ENCODE measurements at regions not wholly inside any gene's neighbourhood (a gene's known extent, or its start where the extent isn't known, plus 50 kb on each side); places are given as distances from the start of the nearest gene placed in this dataset.
"Not testable (repeated sequence)": the region's sequence is repeated elsewhere in the genome, so short reads cannot be mapped to it uniquely, and the experiment has no call there.

DNA sequence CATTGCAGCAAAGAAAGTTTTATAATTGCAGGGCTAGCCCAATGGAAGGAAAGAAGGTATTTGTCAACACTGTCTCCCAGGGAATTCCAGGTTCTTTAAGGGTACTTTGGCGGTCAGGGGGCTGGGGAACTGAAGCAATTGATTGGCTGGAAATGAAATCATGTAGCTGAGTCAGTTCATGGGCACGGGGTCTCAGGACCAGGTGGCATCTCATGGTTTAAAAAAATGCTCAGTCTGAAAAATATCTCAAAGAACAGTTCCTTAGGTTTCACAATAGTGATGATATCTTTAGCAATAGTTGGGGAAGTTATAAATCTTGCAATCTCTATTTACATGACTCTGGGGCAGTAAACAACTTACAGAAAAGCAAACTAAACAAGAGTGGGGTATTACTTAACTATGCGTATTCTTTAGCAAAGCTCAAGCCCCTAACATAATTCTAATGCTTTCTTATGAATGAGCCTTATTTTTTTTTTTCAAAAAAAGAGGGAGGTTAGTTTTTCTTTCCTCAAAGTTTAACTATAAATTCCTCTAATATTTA lies 376.9 kb upstream of the NRG3 start:
- no peak for DNase-seq

DNA sequence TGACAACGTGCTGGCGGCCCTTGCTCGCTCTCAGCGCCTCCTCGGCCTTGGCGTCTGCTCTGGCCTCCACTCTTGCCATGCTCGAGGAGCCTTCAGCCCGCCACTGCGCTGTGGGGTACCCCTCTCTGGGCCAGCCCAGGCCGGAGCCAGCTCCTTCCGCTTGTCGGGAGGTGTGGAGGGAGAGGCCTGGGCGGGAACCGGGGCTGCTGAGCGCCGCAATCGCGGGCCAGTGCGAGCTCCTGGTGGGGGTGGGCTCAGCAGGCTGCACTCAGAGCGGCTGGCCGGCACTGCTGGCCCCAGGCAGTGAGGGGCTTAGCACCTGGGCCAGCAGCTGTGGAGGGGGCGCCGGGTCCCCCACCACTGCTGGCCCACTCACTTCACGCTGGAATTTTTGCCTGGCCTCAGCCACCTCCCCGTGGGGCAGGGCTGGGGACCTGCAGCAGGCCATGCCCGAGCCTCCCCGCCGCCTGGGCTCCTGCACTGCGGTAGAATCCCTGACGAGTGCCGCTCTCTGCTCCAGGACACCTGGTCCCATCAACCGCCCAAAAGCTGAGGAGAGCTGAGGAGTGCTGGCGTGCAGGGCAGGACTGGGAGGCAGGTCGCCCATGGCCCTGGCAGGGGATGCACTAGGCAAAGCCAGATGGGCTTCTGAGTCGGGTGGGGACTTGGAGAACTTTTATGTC lies 372.2 kb upstream of the NRG3 start:
- no peak for DNase-seq

GRCh38 chr10:81505777-81506176 lies 369.2 kb upstream of the NRG3 start:
- not testable (repeated sequence) for DNase-seq

DNA sequence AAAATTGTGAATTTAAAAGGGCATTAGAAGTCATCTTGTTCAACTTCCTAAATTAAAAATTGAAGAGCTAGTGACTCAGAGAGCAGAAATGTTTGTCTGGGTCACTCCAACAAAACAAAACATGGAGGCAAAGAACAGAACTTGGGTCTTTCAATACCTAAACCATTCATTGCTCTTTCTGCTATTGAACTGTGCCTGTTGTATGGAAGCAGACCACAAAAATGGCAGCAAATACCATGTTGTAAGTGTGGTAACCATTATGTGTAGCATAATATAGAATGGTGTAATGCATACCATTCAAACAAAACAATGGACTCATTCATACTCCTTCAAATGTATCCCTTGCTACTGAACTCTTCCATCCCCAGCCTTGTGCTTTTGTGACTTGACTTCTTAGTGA lies 360.2 kb upstream of the NRG3 start:
- DNase-seq: no peak

DNA sequence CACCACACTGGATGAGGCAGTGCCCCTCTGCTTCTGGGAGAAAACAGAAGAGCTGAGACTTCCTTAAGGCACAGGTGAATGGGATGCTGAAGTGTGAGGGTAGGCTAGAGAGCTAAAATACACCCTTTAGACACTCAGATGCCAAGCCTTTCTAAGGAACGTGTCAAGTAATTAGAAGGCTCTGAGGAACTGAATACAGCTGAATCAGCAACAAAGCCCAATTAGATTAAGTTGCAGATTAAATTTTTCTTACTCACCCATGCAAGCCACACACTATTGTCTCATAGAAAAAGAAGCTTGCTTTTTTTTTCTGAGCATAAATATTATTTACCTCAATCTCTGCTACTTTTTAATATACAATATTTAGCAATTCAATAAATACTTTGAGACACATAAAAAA lies 354.3 kb upstream of the NRG3 start:
- no peak for DNase-seq

DNA sequence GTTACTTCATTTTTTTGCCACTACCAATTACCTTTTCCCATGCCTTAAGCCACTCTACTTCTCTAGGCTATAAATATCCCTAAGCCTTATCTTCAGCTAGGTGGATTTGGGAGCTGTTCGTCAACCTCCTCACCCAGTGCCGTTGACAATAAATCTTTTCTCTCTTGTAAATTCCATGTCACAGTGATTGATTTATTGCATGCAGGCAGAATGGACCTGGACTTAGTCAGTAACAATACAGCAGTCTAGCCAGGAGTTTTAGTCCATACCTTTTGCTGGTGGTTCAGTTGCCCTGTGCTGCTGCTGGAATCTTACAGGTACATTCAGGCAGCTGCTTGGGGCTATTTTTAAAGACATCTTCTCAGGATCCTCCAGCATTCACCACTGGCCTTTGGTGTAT lies 350.5 kb upstream of the NRG3 start:
- no peak for DNase-seq

- no peak for DNase-seq
Measured at GRCh38 chr10:81532403-81532802, 342.6 kb upstream of the NRG3 start.

DNA sequence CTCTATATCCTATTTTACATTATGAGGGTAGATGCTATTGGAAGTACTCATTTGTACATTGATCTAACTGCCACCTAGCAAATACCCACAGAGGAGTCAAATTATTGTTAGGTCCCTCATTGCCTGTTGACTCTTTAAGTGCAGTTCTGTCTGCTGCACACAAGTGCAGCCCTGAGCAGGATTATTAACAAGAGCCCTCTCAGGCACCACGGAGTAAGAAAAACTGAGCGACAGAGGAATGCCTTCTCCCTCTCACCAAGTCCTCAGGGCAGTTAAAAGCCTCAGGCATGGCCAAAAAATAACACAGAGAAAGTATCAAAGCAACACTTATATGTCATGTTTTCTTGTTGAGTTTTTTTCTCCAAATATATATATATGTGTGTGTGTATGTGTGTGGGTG lies 340.0 kb upstream of the NRG3 start:
- DNase-seq: no peak

DNA sequence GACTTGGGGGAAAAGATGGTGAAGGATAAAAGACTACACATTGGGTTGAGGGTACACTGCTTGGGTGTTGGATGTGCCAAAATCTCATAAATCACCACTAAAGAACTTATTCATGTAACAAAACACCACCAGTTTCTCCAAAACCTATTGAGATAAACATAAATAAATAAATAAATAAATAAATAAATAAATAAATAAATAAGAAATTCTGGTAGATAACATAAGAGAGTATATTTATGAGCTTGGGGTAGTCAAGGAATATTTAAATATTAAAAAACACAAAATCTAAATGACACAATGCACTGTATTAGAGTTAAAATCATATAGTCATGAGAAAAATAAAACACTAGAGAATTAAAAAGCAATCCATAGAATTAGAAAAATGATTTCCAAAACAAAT lies 333.5 kb upstream of the NRG3 start:
- DNase-seq: no peak

- DNase-seq: no peak
Measured at GRCh38 chr10:81546243-81546642, 328.8 kb upstream of the NRG3 start.

- DNase-seq: no peak
Measured at GRCh38 chr10:81548160-81548559, 326.8 kb upstream of the NRG3 start.

DNA sequence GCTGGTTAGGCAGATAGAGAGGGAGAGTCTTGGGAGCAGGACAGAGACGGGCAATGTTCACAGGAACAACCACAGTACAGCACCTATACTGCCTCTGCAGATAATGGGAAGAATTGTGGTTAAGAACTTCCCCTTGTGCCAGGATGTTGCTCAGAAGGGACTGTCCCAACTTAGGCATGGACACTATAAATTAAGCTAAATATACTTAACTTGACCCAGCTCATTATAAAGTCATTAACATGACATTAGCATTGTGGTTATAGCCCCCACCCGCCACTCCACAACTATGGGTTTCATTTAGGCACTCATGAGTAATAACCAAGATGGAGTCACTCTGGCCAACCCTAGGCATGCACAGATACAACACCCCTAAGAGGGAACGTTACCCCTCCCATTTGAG lies 310.9 kb upstream of the NRG3 start:
- DNase-seq: no peak

DNA sequence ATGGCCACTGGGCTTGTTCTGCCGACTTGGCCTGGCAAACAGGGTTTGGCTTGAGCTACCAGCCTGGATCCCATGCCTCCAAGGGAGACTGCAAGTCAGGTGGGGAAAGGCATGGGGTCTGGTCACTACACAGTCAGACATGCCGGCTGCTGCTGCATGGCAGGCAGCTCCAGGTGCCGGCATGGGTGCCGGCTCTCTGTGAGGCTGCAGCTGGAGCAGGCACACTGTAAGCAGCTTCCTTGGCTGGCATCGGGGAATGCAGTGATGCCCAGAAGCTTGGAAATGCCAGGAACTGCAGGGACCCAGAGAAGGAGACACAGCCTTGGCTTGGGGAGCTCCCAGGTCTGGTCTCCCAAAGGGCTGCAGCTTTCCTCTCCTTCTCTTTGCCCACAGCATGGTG lies 305.5 kb upstream of the NRG3 start:
- DNase-seq: no peak

GRCh38 chr10:81570349-81570748 lies 304.6 kb upstream of the NRG3 start:
- DNase-seq: no peak

DNA sequence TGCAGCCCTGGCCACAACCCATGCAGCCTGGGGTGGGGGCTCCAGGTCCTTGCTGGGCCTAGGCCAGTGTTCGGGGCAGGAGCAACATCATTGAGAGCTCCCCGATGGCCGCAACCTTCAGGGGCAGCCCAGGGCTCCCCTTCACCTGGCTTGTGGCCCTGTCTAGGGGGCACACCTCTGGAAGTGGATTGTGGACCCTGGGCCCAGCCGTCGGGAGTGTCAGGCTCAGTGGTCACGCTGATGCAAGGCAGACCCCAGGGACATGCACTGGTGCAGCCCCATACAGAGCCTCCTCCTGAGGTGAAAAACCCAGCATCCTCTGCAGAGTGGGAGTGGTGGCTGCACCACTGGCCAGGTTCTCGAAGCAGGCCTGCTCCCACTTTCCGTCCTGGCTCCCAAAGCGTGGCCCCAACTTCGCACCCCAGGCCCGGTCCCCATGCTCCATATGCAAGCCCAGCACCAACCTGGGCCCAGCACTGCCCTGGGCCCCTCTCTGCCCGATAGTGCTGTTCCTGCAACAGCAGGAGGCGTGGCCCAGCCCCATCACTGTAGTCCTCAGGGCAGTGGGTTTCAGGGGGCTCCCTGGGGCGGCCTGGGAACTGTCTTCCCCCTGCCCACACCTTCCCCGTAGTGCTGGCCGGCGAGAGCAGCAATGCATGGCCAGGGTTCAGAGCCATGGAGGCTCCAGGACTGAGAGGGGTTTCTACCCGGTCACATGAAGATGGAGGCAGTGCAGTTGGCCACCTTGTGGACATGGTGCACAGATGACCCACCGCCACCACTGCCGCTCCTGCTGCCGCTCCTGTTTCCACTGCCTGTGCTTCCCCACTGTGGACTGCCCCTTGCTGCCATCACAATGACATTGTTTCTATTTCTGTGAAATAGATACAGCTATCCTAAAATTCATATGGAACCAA lies 303.9 kb upstream of the NRG3 start:
- DNase-seq: no peak

- DNase-seq: no peak
Measured at GRCh38 chr10:81575036-81575435, 300.0 kb upstream of the NRG3 start.

GRCh38 chr10:81576336-81576735 lies 298.7 kb upstream of the NRG3 start:
- DNase-seq: no peak

DNA sequence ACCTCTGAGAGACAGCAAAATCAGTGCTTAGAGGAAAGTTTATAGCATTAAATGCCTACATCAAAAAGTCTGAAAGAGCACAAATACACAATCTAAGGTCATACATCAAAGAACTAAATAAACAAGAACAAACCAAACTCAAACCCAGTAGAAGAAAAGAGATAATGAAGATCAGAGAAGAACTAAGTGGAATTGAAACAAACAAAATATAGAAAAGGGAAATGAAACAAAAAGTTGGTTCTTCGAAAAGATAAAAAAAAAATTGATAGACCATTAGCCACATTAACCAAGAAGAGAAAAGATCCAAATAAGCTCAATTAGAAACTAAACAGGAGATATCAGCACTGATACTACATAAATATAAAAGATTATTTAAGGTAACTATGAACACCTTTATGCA lies 280.0 kb upstream of the NRG3 start:
- DNase-seq: no peak

DNA sequence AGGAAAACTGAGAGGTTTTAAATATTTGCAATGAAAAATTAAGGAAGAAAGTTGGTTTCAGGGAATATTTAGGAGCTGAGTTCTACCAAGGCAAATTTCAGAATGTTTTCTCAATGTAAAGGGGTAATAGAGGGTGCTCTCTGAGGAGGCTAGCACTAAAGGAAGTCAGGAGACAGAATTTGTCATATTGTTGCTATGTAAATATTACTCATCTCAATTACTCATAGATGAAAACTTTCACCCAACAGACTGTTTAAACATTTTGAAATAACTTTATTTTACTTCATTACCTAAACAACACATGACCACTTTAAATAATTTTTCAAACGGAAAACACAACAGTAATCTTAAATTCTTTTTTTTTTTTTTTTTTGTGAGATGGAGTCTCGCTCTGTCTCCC lies 274.8 kb upstream of the NRG3 start:
- no peak for DNase-seq

GRCh38 chr10:81603106-81603620 lies 271.8 kb upstream of the NRG3 start:
- DNase-seq: no peak

DNA sequence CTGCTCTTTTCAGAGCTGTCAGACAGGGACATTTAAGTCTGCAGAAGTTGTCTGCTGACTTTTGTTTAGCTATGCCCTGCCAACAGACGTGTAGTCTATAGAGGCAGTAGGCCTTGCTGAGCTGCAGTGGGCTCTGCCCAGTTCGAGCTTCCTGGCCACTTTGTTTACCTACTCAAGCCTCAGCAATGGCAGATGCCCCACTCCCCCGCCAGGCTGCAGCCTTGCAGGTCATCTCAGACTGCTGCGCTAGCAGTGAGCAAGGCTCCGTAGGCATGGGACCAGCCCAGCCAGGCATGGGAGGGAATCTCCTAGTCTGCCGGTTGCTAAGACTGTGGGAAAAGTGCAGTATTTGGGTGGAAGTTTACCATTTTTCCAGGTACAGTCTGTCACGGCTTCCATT lies 230.5 kb upstream of the NRG3 start:
- DNase-seq: not testable (repeated sequence)

GRCh38 chr10:81655986-81656385 lies 219.0 kb upstream of the NRG3 start:
- DNase-seq: no peak

DNA sequence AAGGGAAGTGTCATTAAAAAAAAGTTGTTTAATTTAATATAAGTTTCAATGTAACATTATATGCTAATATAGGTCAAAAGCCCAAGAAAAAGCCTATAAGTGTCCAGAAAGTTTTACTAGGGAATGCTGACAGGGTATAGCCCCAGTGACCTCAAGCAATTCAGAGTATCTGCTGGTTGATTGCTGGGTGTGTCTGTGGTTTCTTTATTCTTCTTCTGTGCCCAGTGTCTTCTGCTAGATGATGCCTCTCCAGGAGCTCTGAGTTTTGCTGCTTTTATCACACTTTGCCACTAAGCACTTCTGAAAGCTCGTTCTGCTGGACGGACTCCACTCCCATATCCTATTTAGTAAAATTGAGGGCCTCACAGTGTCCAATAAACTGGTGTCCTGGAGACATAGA lies 212.2 kb upstream of the NRG3 start:
- no peak for DNase-seq

- not testable (repeated sequence) for DNase-seq
Measured at GRCh38 chr10:81664800-81665199, 210.2 kb upstream of the NRG3 start.
